ENCODE measurements at regions not wholly inside any gene's neighbourhood (a gene's known extent, or its start where the extent isn't known, plus 50 kb on each side); places are given as distances from the start of the nearest gene placed in this dataset.

DNA sequence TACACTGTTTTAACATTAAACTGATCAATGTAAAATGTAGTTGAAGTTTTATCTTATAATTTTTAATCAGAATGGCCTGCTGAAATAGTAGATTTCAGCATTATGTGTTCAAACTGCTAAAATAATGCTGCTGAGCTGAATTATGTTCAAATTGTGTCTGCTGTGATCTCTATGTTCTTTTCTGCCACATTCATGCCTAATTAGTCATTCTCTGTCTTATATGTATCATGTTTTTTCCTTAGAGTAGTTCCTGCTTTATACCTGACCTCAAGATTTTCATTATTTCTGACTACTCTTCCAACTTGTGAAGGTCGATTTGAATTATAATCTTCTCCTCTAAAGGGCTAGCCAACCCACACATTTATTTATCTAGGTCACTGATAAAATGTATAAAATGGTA is 476.7 kb upstream of the EPHA7 start:
- TF ChIP-seq, protein P1, sequence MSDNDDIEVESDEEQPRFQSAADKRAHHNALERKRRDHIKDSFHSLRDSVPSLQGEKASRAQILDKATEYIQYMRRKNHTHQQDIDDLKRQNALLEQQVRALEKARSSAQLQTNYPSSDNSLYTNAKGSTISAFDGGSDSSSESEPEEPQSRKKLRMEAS (IDR thresholded peaks at IDR 0.05), result no peak
- TF ChIP-seq TAF1 (IDR thresholded peaks at IDR 0.05; ENCODE audit: low read depth) (no peak), YY1 (IDR thresholded peaks at IDR 0.05; ENCODE audit: low read depth) (no peak), TEAD4 (IDR thresholded peaks at IDR 0.05) (no peak), ZBTB7A (IDR thresholded peaks at IDR 0.05; ENCODE audit: low read depth) (no peak), EP300 (IDR thresholded peaks at IDR 0.05; ENCODE audit: borderline replicate concordance) (no peak), TCF12 (IDR thresholded peaks at IDR 0.05; ENCODE audit: low read depth) (no peak)
- TF ChIP-seq, protein P2, sequence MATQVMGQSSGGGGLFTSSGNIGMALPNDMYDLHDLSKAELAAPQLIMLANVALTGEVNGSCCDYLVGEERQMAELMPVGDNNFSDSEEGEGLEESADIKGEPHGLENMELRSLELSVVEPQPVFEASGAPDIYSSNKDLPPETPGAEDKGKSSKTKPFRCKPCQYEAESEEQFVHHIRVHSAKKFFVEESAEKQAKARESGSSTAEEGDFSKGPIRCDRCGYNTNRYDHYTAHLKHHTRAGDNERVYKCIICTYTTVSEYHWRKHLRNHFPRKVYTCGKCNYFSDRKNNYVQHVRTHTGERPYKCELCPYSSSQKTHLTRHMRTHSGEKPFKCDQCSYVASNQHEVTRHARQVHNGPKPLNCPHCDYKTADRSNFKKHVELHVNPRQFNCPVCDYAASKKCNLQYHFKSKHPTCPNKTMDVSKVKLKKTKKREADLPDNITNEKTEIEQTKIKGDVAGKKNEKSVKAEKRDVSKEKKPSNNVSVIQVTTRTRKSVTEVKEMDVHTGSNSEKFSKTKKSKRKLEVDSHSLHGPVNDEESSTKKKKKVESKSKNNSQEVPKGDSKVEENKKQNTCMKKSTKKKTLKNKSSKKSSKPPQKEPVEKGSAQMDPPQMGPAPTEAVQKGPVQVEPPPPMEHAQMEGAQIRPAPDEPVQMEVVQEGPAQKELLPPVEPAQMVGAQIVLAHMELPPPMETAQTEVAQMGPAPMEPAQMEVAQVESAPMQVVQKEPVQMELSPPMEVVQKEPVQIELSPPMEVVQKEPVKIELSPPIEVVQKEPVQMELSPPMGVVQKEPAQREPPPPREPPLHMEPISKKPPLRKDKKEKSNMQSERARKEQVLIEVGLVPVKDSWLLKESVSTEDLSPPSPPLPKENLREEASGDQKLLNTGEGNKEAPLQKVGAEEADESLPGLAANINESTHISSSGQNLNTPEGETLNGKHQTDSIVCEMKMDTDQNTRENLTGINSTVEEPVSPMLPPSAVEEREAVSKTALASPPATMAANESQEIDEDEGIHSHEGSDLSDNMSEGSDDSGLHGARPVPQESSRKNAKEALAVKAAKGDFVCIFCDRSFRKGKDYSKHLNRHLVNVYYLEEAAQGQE (IDR thresholded peaks at IDR 0.05; ENCODE audit: low read depth), result no peak
